ENCODE measurements at regions not wholly inside any gene's neighbourhood (a gene's known extent, or its start where the extent isn't known, plus 50 kb on each side); places are given as distances from the start of the nearest gene placed in this dataset.
A peak's percentile ranks its signal among the peaks of the same experiment; 100 is the strongest.

DNA sequence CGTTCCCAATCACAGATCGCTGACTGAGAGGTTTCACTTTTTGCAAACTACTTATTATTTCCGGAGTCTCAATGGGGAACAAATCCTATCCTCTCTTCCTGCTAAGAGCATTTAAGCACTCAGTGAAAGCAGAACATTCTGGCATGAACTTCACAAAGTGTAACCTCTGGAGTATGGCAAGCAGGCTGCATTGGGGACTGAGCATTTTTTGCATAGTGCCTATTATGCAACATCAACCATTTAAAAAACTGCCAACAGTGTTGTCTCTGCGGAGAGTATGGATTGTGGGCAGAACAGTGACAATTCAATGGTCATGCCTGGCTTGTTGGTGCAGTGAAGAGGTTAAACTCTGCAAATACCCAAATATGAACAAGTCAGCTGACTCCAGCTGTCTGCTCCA lies 484.6 kb downstream of the OLFM4 start:
- Histone ChIP-seq H3K4me1 (peaks cover 0 to 4% (median 0%) of the 10 kb centered on the region in 9 donors), H3K27me3 (peaks cover 0 to 2% (median 0%) of the 10 kb centered on the region in 7 donors), H3K27ac (no peak overlapping the region), H3K36me3 (no peaks in the 10 kb centered on the region), H3K4me3 (peak overlapping the region in 2 of 10 donors; percentile 6 to 23), H3K9me3 (peaks cover 0 to 2% (median 0%) of the 10 kb centered on the region in 11 donors)
- TF ChIP-seq, protein P1, sequence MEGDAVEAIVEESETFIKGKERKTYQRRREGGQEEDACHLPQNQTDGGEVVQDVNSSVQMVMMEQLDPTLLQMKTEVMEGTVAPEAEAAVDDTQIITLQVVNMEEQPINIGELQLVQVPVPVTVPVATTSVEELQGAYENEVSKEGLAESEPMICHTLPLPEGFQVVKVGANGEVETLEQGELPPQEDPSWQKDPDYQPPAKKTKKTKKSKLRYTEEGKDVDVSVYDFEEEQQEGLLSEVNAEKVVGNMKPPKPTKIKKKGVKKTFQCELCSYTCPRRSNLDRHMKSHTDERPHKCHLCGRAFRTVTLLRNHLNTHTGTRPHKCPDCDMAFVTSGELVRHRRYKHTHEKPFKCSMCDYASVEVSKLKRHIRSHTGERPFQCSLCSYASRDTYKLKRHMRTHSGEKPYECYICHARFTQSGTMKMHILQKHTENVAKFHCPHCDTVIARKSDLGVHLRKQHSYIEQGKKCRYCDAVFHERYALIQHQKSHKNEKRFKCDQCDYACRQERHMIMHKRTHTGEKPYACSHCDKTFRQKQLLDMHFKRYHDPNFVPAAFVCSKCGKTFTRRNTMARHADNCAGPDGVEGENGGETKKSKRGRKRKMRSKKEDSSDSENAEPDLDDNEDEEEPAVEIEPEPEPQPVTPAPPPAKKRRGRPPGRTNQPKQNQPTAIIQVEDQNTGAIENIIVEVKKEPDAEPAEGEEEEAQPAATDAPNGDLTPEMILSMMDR (IDR thresholded peaks at IDR 0.05), result no peak
- no peak for DNase-seq
- ATAC-seq, result peak in 1 of 8 donors; percentile 49
- intact Hi-C loops (cut with DNase I), result no loop called here
- 49 to 58% methylated on average over 4 of the region's 4 CpGs for WGBS, 2 donors

DNA sequence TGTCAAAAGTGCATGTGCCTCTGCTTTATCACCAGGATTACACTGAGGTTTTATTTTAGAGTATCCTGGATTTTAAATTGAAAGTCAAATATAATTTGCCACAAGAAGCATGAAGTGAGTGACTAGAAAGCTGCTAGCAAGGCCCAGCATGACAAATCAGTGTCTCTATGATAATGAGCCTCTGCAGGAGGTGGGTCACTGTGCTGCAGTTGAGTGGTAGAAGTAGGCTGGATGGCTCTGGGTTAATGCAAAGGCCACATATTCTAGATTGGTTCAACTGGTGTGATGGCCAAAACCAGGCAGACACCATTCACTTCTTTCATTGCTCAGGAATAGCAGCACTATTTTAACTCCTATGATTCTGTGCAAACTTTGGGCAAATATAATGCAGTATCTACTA lies 491.5 kb downstream of the OLFM4 start:
- Histone ChIP-seq H3K4me3 (no peak overlapping the region), H3K9me3 (no peaks in the 10 kb centered on the region), H3K36me3 (no peaks in the 10 kb centered on the region), H3K27ac (no peak overlapping the region), H3K4me1 (no peaks in the 10 kb centered on the region), H3K27me3 (peaks cover 0 to 2% (median 0%) of the 10 kb centered on the region in 7 donors)
- intact Hi-C loops (cut with DNase I), result no loop called here
- DNase-seq, result no peak
- TF ChIP-seq, protein P1 (IDR thresholded peaks at IDR 0.05), result no peak
- ATAC-seq, result no peak

DNA sequence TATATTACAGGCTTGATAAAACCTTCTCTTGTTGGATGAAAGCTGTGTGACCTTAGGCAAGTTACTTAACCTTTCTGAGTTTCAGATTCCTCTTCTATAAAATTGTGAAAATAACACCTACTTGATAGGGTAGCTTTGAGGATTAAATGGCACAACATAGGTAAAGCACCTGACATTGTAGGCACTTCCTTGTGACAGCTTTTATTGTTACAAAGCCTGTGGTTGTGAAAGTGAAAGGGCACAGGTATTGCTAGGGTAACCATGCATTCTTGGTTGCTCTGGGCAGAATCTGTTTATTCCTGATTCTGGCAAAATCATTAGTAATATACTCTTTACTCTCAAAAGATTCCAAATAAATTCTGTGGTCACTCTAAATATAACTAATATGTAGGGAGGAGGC lies 493.4 kb downstream of the OLFM4 start:
- H3K36me3 ChIP-seq, result no peaks in the 10 kb centered on the region
- H3K9me3 ChIP-seq, result no peaks in the 10 kb centered on the region
- intact Hi-C loops (cut with DNase I), result no loop called here
- peaks cover 0 to 2% (median 0%) of the 10 kb centered on the region in 7 donors for H3K27me3 ChIP-seq
- no peak overlapping the region for H3K27ac ChIP-seq
- H3K4me1 ChIP-seq, result no peaks in the 10 kb centered on the region
- no peak overlapping the region for H3K4me3 ChIP-seq
- DNase-seq, result no peak
- no peak for ATAC-seq
- TF ChIP-seq, protein P1 (IDR thresholded peaks at IDR 0.05), result no peak

DNA sequence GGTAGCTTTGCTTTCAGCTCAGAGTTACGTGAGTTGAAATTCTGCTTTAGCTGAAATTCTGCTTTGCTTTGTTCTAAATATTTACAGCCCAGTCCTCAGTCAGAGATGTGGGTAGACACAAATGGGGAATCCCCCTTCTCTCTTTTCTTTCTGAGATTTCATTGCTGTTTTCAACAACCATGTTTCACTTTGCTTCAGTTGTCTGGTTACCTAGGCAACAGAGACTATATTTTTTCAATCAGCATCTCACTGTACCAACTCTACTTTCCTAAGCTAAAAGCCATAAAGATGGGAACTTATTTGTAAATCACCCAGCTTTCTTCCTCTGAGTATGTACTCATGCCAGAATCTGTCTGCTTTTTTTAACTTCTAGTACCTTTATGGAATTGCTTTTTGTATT lies 509.0 kb downstream of the OLFM4 start:
- no peaks in the 10 kb centered on the region for H3K36me3 ChIP-seq
- TF ChIP-seq, protein P1 (IDR thresholded peaks at IDR 0.05), result no peak

More for the DNA sequence above, 509.0 kb downstream of the OLFM4 start:
- Histone ChIP-seq H3K4me1 (no peaks in the 10 kb centered on the region), H3K27me3 (no peaks in the 10 kb centered on the region), H3K4me3 (no peak overlapping the region), H3K27ac (no peak overlapping the region), H3K9me3 (peaks cover 0 to 22% (median 8%) of the 10 kb centered on the region in 11 donors)
- WGBS, 2 donors, result 82 to 87% methylated on average over 1 of the region's 1 CpG
- ATAC-seq (no peak), DNase-seq (no peak)
- intact Hi-C loops (cut with DNase I), result no loop called here
